Stimulated activated naive CD8-positive, alpha-beta T cell treated with anti-CD3 and anti-CD28 coated beads, Interleukin-15, amount 100 ng/mL, for 72 hours (primary cell): ENCODE measurements at regions not wholly inside any gene's neighbourhood (a gene's known extent, or its start where the extent isn't known, plus 50 kb on each side); places are given as distances from the start of the nearest gene placed in this dataset.

Experiments used
- ATAC-seq: fragments of 150-1000 bp; cut with Tn5 transposase; 2 replicates; pipeline ENCODE4 v1.10.0; 2021; ENCODE audit warnings: mild to moderate bottlenecking, moderate library complexity
- DNase-seq, 2 donors: peaks; one replicate each; pipeline ENCODE4 v3.0.0; 2021 to 2022
- H3K27ac Mint-ChIP-seq, 2 donors: one replicate each; pipeline ENCODE4 v1.8.0; 2022; ENCODE audit warnings: mild to moderate bottlenecking in 2 of 2, mixed read lengths in 2 of 2, moderate library complexity in 2 of 2
- H3K27me3 Mint-ChIP-seq: one replicate; pipeline ENCODE4 v1.8.0; 2022; ENCODE audit warnings: mixed read lengths
- H3K4me1 Mint-ChIP-seq: one replicate; pipeline ENCODE4 v1.8.0; 2022; ENCODE audit warnings: mild to moderate bottlenecking, mixed read lengths
- H3K4me3 Mint-ChIP-seq, 2 donors: one replicate each; pipeline ENCODE4 v1.8.0; 2022; ENCODE audit warnings: mild to moderate bottlenecking in 2 of 2, mixed read lengths in 2 of 2, moderate library complexity in 1 of 2
- H3K9me3 Mint-ChIP-seq, 2 donors: one replicate each; pipeline ENCODE4 v1.8.0; 2022; ENCODE audit warnings: mixed read lengths in 2 of 2

DNA sequence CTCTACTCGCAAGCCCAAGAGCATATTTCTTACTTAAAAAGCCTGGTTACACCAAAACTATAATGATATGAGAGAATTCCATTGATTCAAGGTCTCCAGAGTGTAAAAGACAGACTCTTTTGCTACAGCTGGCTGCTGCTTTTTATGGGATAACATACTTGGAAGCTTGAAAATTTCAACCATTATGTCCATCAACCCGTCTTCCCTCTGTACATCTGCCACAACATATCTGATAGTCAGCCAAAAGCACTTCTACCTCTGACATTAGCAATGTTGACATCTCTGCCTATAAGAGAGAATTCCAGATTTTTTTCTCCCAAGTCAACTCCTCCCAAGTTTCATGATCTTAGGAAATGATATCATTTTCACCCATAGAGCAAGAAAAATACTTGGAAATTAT, 54.4 kb upstream of the IQCM start:
- H3K4me3 Mint-ChIP-seq = no peak overlapping the region
- H3K9me3 Mint-ChIP-seq = peaks cover 0 to 4% of the 10 kb centered on the region in 2 donors
- DNase-seq = no peak
- no peak for ATAC-seq
- H3K27me3 Mint-ChIP-seq = no peaks in the 10 kb centered on the region
- no peaks in the 10 kb centered on the region for H3K4me1 Mint-ChIP-seq
- H3K27ac Mint-ChIP-seq = no peak overlapping the region

GRCh38 chr4:149881744-149882143, 66.1 kb upstream of the IQCM start:
- DNase-seq (no peak), ATAC-seq (no peak)
- Mint-ChIP-seq H3K27me3 (peaks cover 12% of the 10 kb centered on the region), H3K27ac (no peak overlapping the region), H3K9me3 (no peaks in the 10 kb centered on the region), H3K4me1 (no peaks in the 10 kb centered on the region), H3K4me3 (no peak overlapping the region)

DNA sequence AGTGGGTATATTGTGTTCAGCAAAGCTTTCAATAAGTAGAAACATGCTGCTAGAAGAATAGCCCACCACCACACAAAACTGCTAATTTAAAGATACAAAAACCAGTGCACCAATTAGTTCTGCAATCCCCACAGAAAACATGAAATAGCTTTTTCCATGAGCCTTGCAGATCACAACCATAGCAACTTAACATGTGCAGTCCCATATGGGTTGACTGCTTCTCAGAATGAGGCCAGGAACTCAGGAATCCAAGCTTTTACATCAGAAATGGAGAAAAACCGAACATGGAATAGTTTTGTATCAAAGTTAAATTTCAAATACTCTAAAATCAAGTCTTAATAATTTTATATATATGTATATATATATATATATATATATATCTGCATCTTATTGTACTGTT, 66.6 kb upstream of the IQCM start:
- ATAC-seq (no peak), DNase-seq (no peak)
- Mint-ChIP-seq H3K27me3 (peaks cover 12% of the 10 kb centered on the region), H3K4me3 (no peak overlapping the region), H3K27ac (no peak overlapping the region), H3K4me1 (no peaks in the 10 kb centered on the region), H3K9me3 (no peaks in the 10 kb centered on the region)

GRCh38 chr4:149884046-149884445, 68.4 kb upstream of the IQCM start:
- Mint-ChIP-seq H3K27me3 (peaks cover 6% of the 10 kb centered on the region), H3K27ac (no peak overlapping the region), H3K4me1 (no peaks in the 10 kb centered on the region), H3K4me3 (no peak overlapping the region), H3K9me3 (no peaks in the 10 kb centered on the region)
- ATAC-seq (no peak), DNase-seq (no peak)

DNA sequence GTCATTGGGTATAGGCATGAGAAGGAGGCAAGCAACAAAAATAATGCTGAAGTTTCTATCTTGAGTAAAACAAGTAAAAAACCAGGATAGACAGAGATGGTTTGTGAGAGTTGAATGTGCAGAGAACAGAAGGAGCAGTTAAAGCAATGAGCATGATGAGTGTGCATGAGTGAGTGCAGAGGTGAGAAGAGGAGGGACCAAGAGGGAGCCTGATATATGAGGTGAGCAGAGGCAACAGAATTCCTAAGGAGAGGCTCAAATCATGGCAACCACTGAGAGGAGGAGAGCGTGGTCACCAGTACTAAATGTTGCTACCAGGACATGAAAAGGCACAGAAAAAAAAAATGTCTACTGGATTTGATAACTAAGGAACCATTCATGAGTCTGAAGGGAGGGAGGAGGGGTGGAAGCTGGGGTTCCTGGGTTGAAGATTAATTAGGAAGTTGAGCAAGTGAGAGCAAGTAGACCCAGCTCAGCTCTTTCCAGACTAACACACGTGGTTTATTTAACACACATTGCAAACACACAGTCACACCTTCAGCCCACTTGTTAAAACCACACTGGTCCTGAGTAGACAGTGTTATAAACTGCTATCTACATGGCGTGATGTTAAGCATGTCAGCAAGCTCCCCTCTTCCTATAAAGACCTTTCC, 69.0 kb upstream of the IQCM start:
- H3K4me3 Mint-ChIP-seq = no peak overlapping the region
- H3K4me1 Mint-ChIP-seq = no peaks in the 10 kb centered on the region
- peaks cover 0 to 2% of the 10 kb centered on the region in 2 donors for H3K9me3 Mint-ChIP-seq
- DNase-seq (no peak), ATAC-seq (no peak)
- H3K27me3 Mint-ChIP-seq = peaks cover under 1% of the 10 kb centered on the region
- H3K27ac Mint-ChIP-seq = no peak overlapping the region

DNA sequence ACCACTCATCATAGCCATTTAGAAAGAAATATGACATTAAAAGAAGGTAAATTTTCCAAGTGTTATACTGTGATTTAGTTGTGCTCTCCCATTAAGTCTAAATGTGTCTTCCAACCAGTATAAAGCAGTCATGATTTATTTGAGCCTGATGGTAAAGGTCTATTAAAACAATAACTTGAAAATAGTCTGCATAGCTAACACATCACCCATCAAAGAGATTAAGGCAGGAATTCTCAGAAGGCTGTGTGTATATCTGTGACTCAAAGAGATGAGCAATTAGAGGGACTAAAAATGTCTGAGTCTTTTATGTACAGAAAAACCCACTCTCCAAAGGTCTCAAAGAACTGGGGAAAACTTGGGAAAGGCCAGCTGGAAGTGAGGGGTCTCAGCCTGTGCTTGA, 70.3 kb upstream of the IQCM start:
- no peak for DNase-seq
- H3K4me1 Mint-ChIP-seq = no peaks in the 10 kb centered on the region
- H3K27ac Mint-ChIP-seq = no peak overlapping the region
- H3K9me3 Mint-ChIP-seq = peaks cover 0 to 7% of the 10 kb centered on the region in 2 donors
- no peaks in the 10 kb centered on the region for H3K27me3 Mint-ChIP-seq
- ATAC-seq = no peak
- H3K4me3 Mint-ChIP-seq = no peak overlapping the region

- Mint-ChIP-seq H3K4me1 (no peaks in the 10 kb centered on the region), H3K4me3 (no peak overlapping the region), H3K27ac (no peak overlapping the region), H3K9me3 (peaks cover 0 to 7% of the 10 kb centered on the region in 2 donors), H3K27me3 (no peaks in the 10 kb centered on the region)
- ATAC-seq (no peak), DNase-seq (no peak)
Observed at GRCh38 chr4:149886786-149887490, 71.3 kb upstream of the IQCM start.

DNA sequence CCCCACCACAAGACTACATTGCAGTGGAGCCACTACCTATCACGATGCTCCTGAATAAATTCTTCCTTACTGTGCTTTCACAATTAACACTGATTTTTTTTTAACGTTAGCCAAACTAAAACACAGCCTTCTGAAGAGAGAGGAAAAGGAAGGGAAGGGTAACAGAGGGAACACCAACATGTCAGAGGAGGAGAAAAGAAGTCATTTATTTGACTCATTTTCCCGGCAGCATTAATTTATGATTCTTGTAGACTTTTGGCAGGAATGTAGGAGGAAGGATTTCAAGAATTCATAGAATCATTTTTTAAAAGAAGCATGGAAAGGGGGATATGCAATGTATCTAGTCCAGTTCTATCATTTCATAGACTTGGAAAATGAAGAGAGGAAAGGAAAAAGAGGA, 74.3 kb upstream of the IQCM start:
- ATAC-seq (peak; percentile 7), DNase-seq (no peak)
- Mint-ChIP-seq H3K27me3 (no peaks in the 10 kb centered on the region), H3K27ac (no peak overlapping the region), H3K4me1 (no peaks in the 10 kb centered on the region), H3K4me3 (no peak overlapping the region), H3K9me3 (peaks cover 0 to 7% of the 10 kb centered on the region in 2 donors)

DNA sequence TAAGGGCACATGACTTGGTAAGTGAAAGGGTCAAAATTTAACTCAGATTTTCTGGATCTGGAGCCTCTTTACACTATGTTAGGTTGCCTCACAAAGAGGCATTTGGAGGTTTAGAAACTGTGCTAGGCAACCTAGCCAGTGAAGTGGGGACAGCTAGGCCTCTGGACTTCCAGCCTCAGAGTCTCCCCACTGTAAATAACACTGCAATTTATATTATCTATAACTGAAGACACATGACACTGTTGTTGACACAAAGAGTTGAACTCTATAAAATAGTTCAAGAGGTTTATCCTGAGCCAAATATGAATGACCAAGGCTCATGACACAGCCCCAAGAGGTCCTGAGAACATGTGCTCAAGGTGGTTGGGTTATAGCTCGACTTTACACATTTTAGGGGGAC, 74.9 kb upstream of the IQCM start:
- Mint-ChIP-seq H3K27me3 (no peaks in the 10 kb centered on the region), H3K27ac (no peak overlapping the region), H3K9me3 (peaks cover 0 to 7% of the 10 kb centered on the region in 2 donors), H3K4me3 (no peak overlapping the region), H3K4me1 (no peaks in the 10 kb centered on the region)
- DNase-seq (no peak), ATAC-seq (no peak)

DNA sequence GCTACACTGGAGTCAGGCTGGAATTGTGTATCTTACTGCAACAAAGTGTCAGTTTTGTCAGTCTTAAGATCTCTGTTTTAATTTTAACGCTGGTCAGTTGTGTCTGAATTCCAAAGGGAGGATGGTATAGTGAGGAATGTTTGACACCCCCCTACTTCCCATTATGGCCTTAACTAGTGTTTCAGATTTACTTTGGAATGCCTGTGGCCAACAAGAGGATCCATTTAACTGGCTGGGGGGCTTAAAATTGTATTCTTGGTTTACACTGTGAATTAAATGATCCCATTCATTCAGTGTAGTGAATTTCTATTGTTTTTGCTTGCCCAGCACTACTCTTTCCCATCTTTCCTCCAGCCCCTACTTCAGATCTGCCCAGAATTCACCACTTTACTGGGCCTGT, 75.8 kb upstream of the IQCM start:
- no peak overlapping the region for H3K4me3 Mint-ChIP-seq
- H3K27me3 Mint-ChIP-seq = no peaks in the 10 kb centered on the region
- DNase-seq (no peak), ATAC-seq (no peak)
- H3K4me1 Mint-ChIP-seq = no peaks in the 10 kb centered on the region
- no peak overlapping the region for H3K27ac Mint-ChIP-seq
- peaks cover 0 to 7% of the 10 kb centered on the region in 2 donors for H3K9me3 Mint-ChIP-seq

DNA sequence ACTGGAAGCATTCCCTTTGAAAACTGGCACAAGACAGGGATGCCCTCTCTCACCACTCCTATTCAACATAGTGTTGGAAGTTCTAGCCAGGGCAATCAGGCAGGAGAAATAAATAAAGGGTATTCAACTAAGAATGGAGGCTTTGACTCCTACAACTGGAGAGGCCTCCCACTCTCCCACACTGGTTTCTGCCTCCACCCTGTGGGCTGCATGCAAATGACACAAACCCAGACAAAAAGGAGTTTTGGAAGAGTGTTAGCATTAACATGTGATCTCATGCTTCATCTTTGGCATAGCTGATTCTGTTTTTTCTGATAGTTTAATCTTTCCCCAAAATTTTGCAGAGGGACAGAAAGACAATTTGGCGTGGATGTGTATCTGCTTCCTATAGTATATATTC, 80.8 kb upstream of the IQCM start:
- Mint-ChIP-seq H3K9me3 (no peaks in the 10 kb centered on the region), H3K27ac (no peak overlapping the region), H3K4me3 (no peak overlapping the region), H3K4me1 (no peaks in the 10 kb centered on the region), H3K27me3 (no peaks in the 10 kb centered on the region)
- DNase-seq (no peak), ATAC-seq (no peak)

DNA sequence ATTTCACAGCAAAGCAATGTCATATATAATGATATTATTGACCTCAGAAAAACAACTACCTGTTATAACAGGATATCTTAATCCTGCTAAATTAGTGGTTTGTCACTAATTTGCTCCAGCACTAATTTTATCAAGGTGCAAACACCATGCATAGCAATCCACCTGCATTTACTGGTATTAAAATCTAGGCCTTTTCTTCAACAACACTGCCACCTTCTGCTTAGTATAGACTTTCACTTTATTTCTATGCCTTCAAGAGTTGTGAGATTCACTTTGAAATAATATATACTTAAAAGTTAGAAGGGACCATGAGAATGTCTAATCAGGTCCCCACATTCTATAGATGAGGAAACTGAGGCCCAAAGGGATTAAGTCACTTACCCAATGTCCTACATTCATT, 82.1 kb upstream of the IQCM start:
- Mint-ChIP-seq H3K27ac (no peak overlapping the region), H3K4me3 (no peak overlapping the region), H3K4me1 (no peaks in the 10 kb centered on the region), H3K27me3 (no peaks in the 10 kb centered on the region), H3K9me3 (no peaks in the 10 kb centered on the region)
- no peak for ATAC-seq
- DNase-seq = no peak

GRCh38 chr4:149901128-149901527, 85.5 kb upstream of the IQCM start:
- ATAC-seq = no peak
- Mint-ChIP-seq H3K9me3 (no peaks in the 10 kb centered on the region), H3K27me3 (no peaks in the 10 kb centered on the region), H3K27ac (no peak overlapping the region), H3K4me3 (no peak overlapping the region), H3K4me1 (no peaks in the 10 kb centered on the region)
- DNase-seq = no peak

DNA sequence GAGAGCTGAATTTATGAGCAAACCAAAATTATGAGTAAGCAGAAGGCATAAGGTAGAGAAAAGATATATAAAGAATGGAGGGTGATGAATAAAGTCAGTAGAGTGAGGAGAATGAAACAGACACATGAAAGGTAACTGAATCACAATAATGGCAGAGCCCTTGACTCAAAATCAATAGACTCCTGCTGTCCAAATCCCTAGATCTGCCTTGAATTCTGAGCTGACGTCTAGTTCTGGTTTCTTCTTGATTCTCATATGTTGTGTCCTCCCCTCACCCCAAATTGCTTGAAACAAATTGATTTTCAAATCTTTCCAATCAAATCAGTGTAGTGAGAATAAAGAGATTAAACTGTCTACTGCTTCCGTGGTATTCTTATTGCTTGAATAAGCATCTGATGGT, 86.6 kb upstream of the IQCM start:
- no peak overlapping the region for H3K4me3 Mint-ChIP-seq
- no peaks in the 10 kb centered on the region for H3K9me3 Mint-ChIP-seq
- H3K27me3 Mint-ChIP-seq = no peaks in the 10 kb centered on the region
- ATAC-seq (no peak), DNase-seq (no peak)
- no peaks in the 10 kb centered on the region for H3K4me1 Mint-ChIP-seq
- H3K27ac Mint-ChIP-seq = no peak overlapping the region

- H3K27me3 Mint-ChIP-seq = no peaks in the 10 kb centered on the region
- H3K4me1 Mint-ChIP-seq = no peaks in the 10 kb centered on the region
- ATAC-seq = no peak
- H3K27ac Mint-ChIP-seq = no peak overlapping the region
- H3K4me3 Mint-ChIP-seq = no peak overlapping the region
- no peak for DNase-seq
- H3K9me3 Mint-ChIP-seq = no peaks in the 10 kb centered on the region
Observed at GRCh38 chr4:149910177-149910576, 94.5 kb upstream of the IQCM start.

- H3K4me1 Mint-ChIP-seq = no peaks in the 10 kb centered on the region
- no peaks in the 10 kb centered on the region for H3K9me3 Mint-ChIP-seq
- no peak overlapping the region for H3K27ac Mint-ChIP-seq
- no peak overlapping the region for H3K4me3 Mint-ChIP-seq
- no peaks in the 10 kb centered on the region for H3K27me3 Mint-ChIP-seq
- ATAC-seq = no peak
- DNase-seq = no peak
Observed at GRCh38 chr4:149910604-149911350, 95.1 kb upstream of the IQCM start.
